Panc1 (cell line): ENCODE measurements at regions not wholly inside any gene's neighbourhood (a gene's known extent, or its start where the extent isn't known, plus 50 kb on each side); places are given as distances from the start of the nearest gene placed in this dataset.

Experiments used
- ATAC-seq: fragments of 200-7000 bp; cut with Tn5 transposase; 2 replicates; pipeline ENCODE4 v1.9.1; 2020; ENCODE audit warnings: mild to moderate bottlenecking, moderate library complexity
- BruUV-seq: library from RNA; stranded (reverse); fragments of 400-500 nt; replicated peaks from 2 replicates; lab custom pipeline; 2021; lab: Mats Ljungman, UMichigan
- CTCF ChIA-PET: fragments of 300-600 bp; sonication (Branson Sonifier 250); formaldehyde crosslinking; loops from one replicate; lab custom pipeline; 2022; ENCODE audit warnings: antibody characterized with exemption; lab: Charles Lee
- POLR2A ChIA-PET: fragments of 300-600 bp; sonication (Branson Sonifier 250); formaldehyde crosslinking; loops from one replicate; lab custom pipeline; 2022; ENCODE audit warnings: antibody characterized with exemption; lab: Charles Lee
- DNase-seq: peaks from one replicate; pipeline ENCODE4 v3.0.0-alpha.2; 2010; ENCODE audit warnings: low read depth, low spot score
- H3K27ac ChIP-seq: 2 replicates; pipeline ENCODE4 v1.5.1; 2011; ENCODE audit warnings: mild to moderate bottlenecking, low read length, inconsistent platforms
- H3K27me3 ChIP-seq: fragments of 200-500 bp; sonication (Bioruptor generic); 2 replicates; pipeline ENCODE4 v1.6.0; 2014; ENCODE audit warnings: low read length, inconsistent platforms; ENCODE audit not compliant: control insufficient read depth, insufficient read depth
- H3K36me3 ChIP-seq: fragments of 200-500 bp; sonication (Bioruptor generic); 2 replicates; pipeline ENCODE4 v1.5.1; 2014; ENCODE audit warnings: inconsistent platforms, mild to moderate bottlenecking, low read length, moderate library complexity; ENCODE audit not compliant: control insufficient read depth, insufficient read depth
- H3K4me1 ChIP-seq: 2 replicates; pipeline ENCODE4 v1.5.1; 2011; ENCODE audit warnings: inconsistent platforms, mild to moderate bottlenecking, low read length, moderate library complexity; ENCODE audit not compliant: control insufficient read depth, insufficient read depth
- H3K4me3 ChIP-seq, 2 experiments: 2 replicates each; pipeline ENCODE4 v1.5.1; 2011 to 2012; ENCODE audit warnings: low read depth in 2 of 2, low read length in 2 of 2, mild to moderate bottlenecking in 2 of 2, inconsistent platforms in 1 of 2, moderate library complexity in 1 of 2
- H3K9me3 ChIP-seq: fragments of 200-500 bp; sonication (Bioruptor generic); 2 replicates; pipeline ENCODE4 v1.5.1; 2014; ENCODE audit warnings: low read depth, mild to moderate bottlenecking, inconsistent platforms, low read length, moderate library complexity; ENCODE audit not compliant: control insufficient read depth, insufficient read depth
- CTCF ChIP-seq: fragments of 450-650 bp; IDR thresholded peaks from 2 replicates; pipeline ENCODE4 v1.5.1; 2017; ENCODE audit warnings: mild to moderate bottlenecking
- POLR2AphosphoS5 ChIP-seq: IDR thresholded peaks from 2 replicates; pipeline ENCODE4 v1.6.1; 2012; ENCODE audit warnings: mild to moderate bottlenecking, low read depth, low read length, moderate library complexity
- REST ChIP-seq, 2 experiments: IDR thresholded peaks; 2 replicates each; pipeline ENCODE4 v1.6.1; 2011 to 2012; ENCODE audit warnings: low read depth in 2 of 2, control low read depth in 1 of 2, low read length in 1 of 2, mild to moderate bottlenecking in 1 of 2, moderate library complexity in 1 of 2; ENCODE audit not compliant: insufficient read depth in 1 of 2
- SIN3A ChIP-seq: IDR thresholded peaks from 2 replicates; pipeline ENCODE4 v1.6.1; 2012; ENCODE audit warnings: low read depth, mild to moderate bottlenecking, low read length, moderate library complexity, borderline replicate concordance; ENCODE audit not compliant: insufficient read depth
- TCF7L2 ChIP-seq: IDR thresholded peaks from 2 replicates; pipeline ENCODE4 v1.6.1; 2011; ENCODE audit warnings: mild to moderate bottlenecking, low read depth, low read length, inconsistent platforms
- in situ Hi-C: cut with HindIII; loops from 2 replicates; pipeline ENCODE4 v1.10.0; 2016; ENCODE audit warnings: low sequenced_read_pairs, low pct_unique_long_range_greater_than_20kb
- intact Hi-C: fragments of 100-400 bp; cut with micrococcal nuclease; formaldehyde crosslinking; loops from one replicate; pipeline ENCODE4 v1.10.0; 2022; ENCODE audit not compliant: unreplicated experiment

- H3K36me3 ChIP-seq = no peaks in the 10 kb centered on the region
- TF ChIP-seq SIN3A (no peak), CTCF (no peak), POLR2AphosphoS5 (no peak), REST (IDR thresholded peaks at IDR 0.05; ENCODE audit: insufficient read depth in 1 of 2, low read depth in 2 of 2, low read length in 1 of 2) (no peak), TCF7L2 (no peak)
- POLR2A ChIA-PET = no interaction called here
- H3K9me3 ChIP-seq = no peaks in the 10 kb centered on the region
- no peak overlapping the region for H3K27ac ChIP-seq
- in situ Hi-C loops = no loop called here
- CTCF ChIA-PET = no interaction called here
- ATAC-seq = no peak
- H3K27me3 ChIP-seq = no peaks in the 10 kb centered on the region
- intact Hi-C loops = no loop called here
- no peak overlapping the region for H3K4me3 ChIP-seq
- no TSS peak for BruUV-seq
- H3K4me1 ChIP-seq = no peaks in the 10 kb centered on the region
- no peak for DNase-seq
Measured at GRCh38 chr12:18942669-18943068, 186.9 kb upstream of the PLEKHA5 start.

- ChIA-PET POLR2A (no interaction called here), CTCF (no interaction called here)
- intact Hi-C loops (no loop called here), in situ Hi-C loops (no loop called here)
- TF ChIP-seq REST (IDR thresholded peaks at IDR 0.05; ENCODE audit: insufficient read depth in 1 of 2, low read depth in 2 of 2, low read length in 1 of 2) (no peak), TCF7L2 (no peak), CTCF (no peak)
- no peaks in the 10 kb centered on the region for H3K4me1 ChIP-seq
- no peaks in the 10 kb centered on the region for H3K27me3 ChIP-seq
- ATAC-seq = no peak
- no peak for DNase-seq
- no peak overlapping the region for H3K27ac ChIP-seq
- no peaks in the 10 kb centered on the region for H3K36me3 ChIP-seq
- no peaks in the 10 kb centered on the region for H3K9me3 ChIP-seq
- BruUV-seq = no TSS peak
- H3K4me3 ChIP-seq = no peak overlapping the region
Measured at GRCh38 chr12:18943200-18943599, 186.3 kb upstream of the PLEKHA5 start.
